Posterior cingulate gyrus (tissue), 11 donors: ENCODE measurements at regions not wholly inside any gene's neighbourhood (a gene's known extent, or its start where the extent isn't known, plus 50 kb on each side); places are given as distances from the start of the nearest gene placed in this dataset.

Experiments
- DNase-seq, 10 donors: peaks; one replicate each; pipeline versions ENCODE4 v3.0.0 to v3.0.0-alpha.2; 2020 to 2021; ENCODE audit warnings: mixed read lengths in 3 of 10
- intact Hi-C: fragments of 100-400 bp; cut with DNase I; formaldehyde crosslinking; loops from one replicate; pipeline ENCODE4 v1.15.1; 2023

DNA sequence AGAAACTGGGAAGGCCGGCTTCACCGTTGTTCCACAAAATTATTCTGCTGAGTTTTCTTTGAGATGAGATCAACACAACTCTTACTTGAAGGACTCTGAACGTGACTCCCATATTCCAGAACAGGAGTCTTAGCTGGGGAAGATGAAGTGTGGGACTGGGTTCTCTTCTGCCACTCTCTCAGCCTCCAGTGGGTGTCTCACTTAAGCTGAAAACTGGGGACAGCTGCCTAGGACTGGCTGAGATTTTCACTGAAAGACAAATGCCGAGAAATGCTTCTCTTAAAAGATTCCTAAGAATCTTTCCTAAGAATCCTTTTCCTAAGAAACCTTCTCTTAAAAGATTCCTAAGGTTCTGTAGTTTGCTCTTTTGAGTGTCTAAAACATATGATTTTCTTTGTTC, 156.6 kb upstream of the LHCGR start:
- intact Hi-C loops = no loop called here
- peak in 2 of 10 donors; percentile 16 to 21 for DNase-seq

DNA sequence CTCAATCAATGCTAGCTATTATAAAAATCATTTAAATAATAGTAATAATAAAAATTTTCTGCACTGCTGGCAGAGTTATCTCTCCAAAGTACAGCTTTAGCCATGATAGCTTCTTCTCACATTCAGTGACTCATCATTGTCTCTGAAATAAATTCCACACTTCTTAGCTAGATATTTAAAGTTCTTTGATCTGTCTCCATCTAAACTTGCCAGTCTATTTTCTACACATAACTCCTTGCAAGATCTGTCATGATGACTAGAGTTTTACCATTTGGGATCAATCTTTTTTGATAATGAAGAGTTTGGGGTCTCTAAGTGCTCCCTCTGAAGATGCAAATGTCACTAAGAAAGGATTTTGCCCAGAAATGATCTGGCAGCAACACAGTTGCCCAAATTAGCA, 155.4 kb upstream of the LHCGR start:
- DNase-seq = no peak
- intact Hi-C loops = no loop called here

DNA sequence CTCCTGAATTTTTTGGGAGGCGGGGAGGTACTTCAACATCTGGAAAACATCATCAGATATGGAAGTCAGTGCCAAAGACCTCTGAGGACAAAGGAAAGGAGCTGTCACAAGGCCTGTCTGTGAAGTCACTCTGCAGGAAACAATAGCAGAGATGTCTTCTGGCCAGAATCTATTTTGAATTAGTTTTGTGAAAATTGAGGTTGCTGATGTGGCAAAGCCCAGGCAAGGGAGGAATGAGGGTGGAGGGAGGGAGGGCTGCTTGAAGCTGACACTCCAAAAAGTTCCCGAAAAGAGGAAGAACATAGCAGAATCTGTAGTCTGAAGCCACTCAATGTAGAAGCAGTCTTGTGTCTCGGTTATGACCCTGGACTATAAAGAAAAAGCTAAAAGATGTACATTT, 151.1 kb upstream of the LHCGR start:
- intact Hi-C loops = no loop called here
- no peak for DNase-seq

DNA sequence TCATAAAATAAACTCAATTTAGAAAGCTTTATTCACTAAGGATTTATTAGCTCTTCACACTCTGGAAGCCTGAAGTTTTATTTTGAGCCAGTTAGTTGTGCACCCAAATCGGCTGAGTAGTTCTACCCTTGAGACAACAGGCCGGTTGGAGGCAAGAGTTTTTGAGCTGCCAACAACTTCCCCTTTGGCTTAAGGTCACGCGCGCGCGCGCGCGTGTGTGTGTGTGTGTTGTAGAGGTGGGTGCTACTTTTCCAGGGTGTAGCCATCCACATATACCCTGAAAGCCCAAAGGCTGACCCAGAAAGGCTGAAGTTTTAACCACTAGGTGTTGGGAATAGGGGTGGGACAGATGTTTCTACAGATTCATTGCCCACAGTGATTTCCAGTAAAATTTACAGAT, 150.2 kb upstream of the LHCGR start:
- intact Hi-C loops = no loop called here
- DNase-seq = no peak

DNA sequence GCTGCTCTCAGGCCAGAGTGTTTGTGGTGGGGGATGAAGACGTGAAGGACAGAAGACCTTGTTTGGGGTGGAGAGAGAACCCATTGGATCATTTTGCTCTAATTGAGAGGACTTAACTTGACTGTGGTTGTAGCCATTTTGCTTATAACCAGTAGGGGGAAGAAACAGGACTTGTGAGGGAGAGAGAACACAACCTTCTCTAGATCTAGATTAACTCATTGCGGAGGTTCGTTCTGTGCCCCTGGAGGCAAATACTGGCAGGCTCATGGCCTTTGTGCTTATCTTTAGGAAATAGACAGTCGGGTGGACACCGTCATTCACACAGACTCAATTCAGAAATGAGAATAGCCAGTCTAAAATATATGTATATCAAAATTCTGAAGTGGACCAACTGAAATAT, 147.0 kb upstream of the LHCGR start:
- intact Hi-C loops = no loop called here
- DNase-seq = no peak

DNA sequence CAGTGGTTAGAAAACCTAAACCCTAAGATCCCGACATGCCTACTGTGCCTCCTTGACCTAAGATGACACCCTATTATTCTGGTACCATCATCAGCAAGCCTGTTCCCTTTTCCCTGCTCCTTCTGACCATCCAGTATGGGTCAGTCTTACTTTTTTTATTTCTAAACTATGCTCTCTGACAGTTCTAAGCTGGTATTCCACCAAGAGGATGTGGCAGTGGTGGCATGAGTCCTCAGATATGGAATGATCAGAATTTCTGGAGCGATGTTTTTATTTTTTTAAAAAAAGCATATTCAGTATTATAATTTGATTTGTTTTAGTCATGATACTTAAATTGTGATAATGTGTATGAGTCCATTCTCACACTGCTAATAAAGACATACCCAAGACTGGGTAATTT, 145.9 kb upstream of the LHCGR start:
- intact Hi-C loops = no loop called here
- no peak for DNase-seq

DNA sequence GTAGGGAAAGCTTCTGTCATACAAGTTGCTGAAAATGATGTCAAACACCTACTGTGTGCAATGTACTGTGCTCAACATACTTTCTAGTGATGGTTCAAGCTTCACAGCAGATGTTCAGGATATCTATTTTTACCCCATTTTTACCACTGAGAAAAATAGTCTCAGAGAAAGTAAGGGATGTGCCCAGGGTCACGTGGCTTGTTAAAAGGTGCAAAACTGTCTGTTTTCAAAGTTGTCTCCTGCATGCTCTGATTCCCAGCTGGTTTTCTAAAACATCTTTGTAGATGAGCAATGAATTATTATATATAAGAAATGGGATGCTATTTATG, 145.5 kb upstream of the LHCGR start:
- DNase-seq = no peak
- intact Hi-C loops = no loop called here

DNA sequence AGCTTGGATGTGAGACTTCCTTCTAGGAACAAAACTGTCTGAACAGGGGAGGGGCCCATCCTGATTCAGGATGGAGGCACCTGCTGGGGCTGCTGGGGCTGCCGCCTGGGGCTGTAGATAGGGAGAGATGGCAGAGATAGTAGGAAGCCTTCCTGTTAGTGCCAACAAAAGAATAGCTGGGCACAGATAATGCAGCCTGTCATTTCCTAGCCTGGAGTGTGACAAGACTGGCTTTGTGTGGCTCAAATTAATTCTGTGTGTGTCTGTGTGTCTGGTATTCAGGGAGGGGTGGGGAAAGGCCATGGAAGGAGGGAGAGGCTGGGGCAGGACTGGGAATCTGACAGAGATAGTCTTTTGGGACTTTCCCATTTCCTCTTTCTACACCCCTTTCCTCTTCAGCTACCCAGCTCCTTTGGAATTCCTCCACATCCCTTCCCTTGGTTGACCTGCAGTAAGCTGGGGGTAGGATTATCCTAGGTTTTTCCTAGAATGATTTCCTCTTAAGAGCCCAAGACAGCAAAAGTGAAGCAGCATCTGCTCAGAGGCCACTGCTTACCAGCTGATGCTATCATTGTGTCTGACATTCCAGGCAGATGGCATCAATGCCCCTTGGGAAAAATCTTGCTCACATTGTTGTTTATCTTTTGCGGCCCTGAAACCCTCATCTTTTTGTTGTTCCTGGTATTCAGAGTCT, 144.9 kb upstream of the LHCGR start:
- intact Hi-C loops = no loop called here
- peak in 5 of 10 donors; percentile 10 to 49 (median 29) for DNase-seq

DNA sequence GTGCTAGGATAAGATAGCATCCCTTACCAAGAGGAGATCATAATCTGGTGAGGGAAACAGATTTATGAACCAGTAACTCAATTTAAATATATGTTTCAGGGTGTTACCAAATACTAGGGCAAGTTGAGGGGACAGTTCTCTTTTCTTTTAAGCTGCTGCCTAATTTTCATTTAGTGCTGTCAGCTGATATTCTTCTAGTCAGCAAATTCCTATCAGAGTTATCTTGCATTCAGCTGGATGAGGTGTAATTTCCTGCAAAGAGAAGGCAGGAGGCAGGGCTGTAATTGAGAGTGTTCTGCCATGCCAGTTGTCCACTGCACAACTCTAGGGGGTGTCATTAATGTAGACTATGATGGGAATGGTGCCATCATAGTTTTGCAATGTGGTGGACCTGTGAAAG, 141.3 kb upstream of the LHCGR start:
- intact Hi-C loops = no loop called here
- no peak for DNase-seq

DNA sequence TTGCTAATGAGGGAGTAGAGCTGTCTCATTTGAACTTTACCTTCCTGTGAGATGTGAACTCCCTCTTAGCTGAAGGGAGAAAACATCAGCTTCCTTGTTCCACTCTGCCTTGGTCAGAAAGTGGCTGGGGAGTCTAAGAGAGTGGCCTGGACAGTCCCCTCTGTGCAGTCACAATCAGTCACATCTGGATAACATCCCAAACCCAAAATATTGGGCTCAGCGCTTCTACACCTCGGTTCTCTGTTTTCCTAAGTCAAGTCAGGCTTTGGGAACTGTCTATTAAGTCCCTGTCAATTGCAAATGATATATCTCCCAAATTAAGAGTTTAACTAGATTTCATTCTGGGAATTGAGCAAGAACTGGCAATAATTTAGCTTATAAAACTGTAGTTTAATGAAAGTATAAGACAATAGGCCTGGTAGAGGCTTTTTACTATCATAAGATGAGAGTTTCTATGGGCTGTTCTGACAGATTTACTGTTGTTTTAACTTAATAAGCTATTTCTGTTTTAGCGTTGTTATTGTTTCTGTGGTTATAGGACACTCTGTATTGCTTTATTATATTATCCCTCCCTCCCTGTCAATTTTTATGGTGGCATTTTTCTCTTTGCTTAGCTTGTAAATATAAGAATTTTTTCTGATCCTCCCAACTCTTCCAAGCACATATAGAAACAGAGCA, 135.1 kb upstream of the LHCGR start:
- intact Hi-C loops = no loop called here
- DNase-seq = no peak

DNA sequence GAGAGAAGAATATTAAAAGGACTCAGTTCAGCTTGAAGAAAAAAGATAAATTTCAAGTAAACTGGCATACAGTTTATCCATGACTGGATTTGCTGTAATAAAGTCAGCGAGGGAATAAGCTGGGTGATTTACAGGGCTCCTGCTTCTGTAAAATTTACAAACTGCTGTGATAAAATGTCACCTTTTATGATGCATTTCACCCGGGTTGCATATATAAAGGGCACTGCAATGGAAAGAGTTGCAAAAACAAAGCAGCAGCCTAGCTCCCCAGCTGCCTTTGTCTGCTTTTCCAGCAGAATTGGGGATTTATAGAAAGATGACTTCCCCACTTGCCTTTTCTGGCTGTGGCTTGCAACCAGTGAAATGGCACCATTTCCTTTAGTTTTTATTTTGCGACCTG, 132.5 kb upstream of the LHCGR start:
- intact Hi-C loops = no loop called here

DNA sequence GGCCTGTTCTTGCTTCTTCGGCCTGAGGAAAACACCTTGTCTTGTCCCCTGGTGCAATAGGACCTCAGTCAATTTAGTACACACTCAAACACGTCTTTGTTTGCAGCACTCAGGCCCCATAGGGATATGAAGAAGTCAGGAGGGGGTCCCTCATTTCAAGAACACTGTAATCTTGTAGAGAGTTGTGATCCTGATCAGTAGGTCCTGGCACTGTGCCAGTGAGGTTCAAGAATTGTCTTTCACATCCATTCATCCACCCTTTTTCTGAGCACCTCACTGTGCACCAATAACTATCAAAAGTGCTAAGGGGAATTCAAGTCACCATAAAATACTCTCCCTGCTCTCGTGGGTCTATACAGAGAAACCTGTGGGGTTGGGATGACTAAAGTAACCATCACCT, 131.4 kb upstream of the LHCGR start:
- intact Hi-C loops = no loop called here
- DNase-seq = no peak

More for the DNA sequence above, 132.5 kb upstream of the LHCGR start:
- no peak for DNase-seq

DNA sequence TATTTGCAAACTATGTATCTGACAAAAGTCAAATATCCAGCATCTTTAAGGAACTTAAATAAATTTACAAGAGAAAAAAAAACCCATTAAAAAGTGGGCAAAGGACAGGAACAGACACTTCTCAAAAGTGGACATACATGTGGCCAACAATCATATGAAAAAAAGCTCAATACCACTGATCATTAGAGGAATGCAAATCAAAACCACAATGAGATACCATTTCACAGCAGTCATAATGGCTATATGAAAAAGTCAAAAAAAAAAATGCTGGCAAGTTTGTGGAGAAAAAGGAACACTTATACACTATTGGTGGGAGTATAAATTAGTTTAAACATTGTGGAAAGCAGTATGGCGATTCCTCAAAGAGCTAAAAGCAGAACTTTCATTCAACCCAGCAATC, 130.3 kb upstream of the LHCGR start:
- no peak for DNase-seq
- intact Hi-C loops = no loop called here

DNA sequence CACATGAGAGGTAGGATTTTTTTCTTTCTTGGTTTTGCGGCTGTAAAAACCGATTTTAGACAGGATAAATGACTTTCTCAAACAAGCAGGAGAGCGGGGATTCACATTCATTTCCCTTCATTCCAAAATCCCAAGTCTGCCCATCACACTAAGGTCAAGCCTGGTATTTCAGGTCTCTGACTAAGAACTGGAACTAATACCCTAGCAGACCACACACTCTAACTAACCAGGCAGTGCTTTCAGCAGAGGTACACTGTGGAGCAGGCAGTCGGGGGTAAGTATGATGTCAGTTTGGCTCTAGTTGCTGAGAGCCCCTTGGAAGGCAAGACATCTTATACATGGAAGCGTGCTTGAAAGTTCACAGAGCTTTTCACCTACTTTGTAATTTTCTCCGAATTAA, 128.1 kb upstream of the LHCGR start:
- DNase-seq = no peak
- intact Hi-C loops = no loop called here

DNA sequence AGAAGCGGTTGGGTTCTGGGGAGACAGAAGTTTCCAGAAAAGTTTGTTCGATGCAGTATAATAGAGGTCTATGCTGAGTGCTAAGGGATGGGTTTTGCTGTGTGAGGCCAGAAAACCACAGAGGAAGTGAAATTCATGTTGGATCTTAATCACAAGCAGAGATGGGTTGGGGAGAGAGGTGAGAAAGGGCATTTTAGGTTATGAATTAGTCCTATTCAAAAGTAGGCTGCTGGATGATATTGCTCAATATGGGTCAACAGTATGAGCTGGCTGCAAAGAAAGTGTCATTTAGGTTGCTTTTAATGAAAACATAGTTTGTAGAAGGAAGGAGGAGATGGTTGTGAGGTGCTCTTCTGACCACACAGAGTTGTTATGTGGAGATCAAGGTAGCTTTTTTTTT, 118.8 kb upstream of the LHCGR start:
- no peak for DNase-seq
- intact Hi-C loops = no loop called here

DNA sequence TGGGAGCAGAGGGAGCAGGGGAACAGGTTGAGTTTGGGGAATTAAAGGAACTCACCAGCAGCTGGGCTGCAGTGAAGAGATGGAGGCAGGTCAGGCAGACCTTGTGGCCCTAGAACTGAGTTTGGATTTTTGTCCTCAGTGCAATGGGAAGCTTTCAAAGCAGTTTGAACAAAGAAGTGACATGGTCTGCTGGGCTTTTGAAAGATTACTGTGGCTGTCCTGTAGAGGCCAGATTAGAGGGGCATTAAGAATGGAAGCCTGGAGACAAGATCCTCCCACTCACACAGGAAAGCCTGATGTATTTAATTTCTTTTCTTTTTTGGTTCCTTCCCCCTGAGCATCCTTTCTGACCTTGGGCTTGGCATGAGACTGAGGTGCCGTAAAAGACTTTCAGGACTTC, 118.1 kb upstream of the LHCGR start:
- intact Hi-C loops = no loop called here
- no peak for DNase-seq

DNA sequence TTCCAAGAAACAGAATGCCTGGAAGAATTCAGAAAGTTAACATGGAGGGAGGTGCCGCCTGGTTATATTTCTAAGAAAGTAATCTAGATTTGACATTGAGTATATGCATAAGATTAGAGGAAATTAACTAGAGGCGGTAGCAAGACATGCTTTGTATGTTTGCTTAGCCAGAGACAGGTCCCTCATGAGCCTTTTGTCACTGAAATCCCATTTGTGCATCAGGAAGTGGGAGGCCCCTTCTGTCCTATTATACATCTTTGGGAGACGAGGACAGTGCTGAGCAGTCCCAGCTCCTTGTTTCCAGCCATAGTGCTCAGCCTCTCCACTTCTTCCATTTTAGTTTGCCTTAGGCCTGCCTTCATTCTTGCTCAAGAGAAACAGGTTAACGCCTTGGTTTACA, 115.4 kb upstream of the LHCGR start:
- intact Hi-C loops = no loop called here
- no peak for DNase-seq

DNA sequence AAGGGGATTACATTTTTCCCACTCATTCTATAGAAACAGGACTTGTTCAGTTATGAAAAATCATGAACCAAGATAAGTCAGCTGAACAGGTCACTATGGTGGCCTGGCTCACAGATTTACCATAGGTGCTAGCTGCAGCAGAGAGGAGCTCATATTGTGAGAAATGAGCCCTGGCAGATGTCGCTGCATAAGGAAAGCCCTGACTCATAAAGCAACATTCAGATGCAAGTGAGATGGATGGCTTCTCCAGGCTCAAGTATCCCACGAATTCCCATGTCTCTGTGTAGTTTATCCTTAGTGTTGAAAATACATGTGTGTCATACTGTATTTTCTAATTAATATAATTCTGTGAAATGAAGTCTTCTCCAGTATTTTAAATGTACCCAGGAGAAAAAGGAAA, 115.0 kb upstream of the LHCGR start:
- DNase-seq = peak in 1 of 10 donors; percentile 8
- intact Hi-C loops = no loop called here

DNA sequence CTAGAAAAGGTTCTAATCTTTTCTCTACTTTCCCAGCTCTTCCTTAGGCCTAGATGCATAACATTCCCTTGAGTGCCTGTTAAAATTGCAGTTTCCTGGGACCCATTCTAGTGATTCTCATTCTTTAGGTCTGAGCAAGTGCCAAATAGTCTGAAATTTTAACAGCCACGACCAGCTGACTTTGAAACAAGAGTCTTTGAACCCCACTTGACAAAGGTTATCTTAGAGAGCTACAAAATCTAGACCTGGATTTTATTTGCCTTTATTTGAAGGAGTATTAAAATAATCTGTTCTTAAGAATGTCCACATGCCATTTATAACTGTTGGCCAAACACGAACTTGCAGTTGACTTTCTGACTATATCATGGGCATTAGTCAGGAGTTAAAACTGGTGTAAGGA, 110.2 kb upstream of the LHCGR start:
- intact Hi-C loops = no loop called here
- no peak for DNase-seq

DNA sequence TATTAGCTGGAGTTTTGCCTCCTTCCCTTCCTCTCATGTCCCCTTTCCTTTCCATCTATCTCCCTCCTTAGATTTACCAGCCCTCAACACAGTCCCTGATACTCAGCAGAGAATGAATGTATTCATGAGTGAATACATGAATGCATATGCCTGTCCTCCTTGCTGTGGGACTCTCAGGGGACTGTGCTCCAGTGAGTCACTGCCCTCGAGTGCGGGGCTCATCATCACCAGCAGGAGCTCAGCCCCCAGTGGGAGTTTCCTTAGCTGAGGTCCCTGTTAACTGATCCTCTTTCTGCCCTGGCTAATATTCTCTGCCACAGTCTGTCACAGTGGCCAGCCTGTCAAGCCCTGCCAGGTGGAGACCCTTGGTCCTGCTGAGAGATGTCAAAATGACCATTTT, 104.9 kb upstream of the LHCGR start:
- intact Hi-C loops = no loop called here

DNA sequence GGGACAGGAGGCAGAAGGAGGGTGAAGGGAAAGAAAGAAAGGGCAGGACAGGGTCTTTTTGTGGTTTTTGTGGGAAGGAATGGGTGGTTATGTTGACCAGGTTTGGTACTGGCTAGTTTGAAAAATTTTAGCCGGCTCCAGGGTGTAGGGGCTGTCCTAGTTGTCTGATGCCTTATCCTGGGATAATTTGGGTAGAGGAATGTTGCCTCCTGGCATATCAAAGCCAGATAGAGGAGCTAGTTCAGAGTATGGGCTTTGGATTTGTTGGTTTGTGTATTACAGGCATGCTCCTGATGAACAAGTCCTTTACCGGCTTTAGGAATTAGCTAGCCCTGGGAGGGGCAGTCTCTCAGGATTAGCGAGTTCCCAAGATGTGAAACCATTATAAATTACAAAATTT, 101.1 kb upstream of the LHCGR start:
- intact Hi-C loops = no loop called here
- DNase-seq = no peak

More for the DNA sequence above, 104.9 kb upstream of the LHCGR start:
- no peak for DNase-seq

DNA sequence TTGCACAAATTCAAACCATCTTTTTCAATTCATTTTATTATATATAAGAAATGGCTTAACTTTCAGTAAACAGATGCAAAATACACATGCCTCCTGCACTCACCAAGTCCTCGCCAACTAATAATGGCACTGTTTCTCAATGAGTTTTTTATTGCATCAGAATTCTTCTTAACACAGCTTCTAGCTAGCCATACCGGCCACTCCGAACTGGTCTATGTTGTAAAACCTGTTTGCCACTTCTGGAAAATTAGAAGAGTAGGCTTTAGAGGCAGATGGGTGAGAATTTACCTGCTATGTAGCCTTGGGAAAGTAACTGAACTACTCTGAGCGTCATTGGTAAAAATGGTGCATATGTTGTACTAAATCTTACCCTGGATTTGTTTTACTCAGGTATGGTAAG, 100.6 kb upstream of the LHCGR start:
- intact Hi-C loops = no loop called here

DNA sequence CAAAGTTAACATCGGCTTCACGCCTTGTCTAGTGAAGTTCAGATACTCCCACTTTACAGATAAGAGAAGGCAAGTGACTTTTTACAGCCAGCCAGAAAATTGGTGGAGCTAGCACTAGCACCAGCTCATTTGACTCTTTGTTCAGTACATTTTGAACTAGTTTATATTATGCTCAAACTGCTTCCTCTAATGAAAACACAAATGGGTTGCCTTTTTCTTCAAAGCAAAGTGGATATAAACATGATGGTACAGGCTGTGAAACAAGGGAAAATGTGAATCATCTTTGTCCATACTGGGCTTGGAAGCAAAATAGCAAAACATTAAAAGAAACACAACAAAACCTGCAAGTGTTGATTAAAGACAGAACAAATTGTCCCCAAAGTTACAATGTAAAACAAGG, 99.6 kb upstream of the LHCGR start:
- intact Hi-C loops = no loop called here
- DNase-seq = no peak

More for the DNA sequence above, 100.6 kb upstream of the LHCGR start:
- DNase-seq = no peak
